HCT116 (cell line): ENCODE measurements at regions not wholly inside any gene's neighbourhood (a gene's known extent, or its start where the extent isn't known, plus 50 kb on each side); places are given as distances from the start of the nearest gene placed in this dataset.
"Not testable (repeated sequence)": the region's sequence is repeated elsewhere in the genome, so short reads cannot be mapped to it uniquely, and the experiment has no call there.

Experiments
- CEBPB ChIP-seq: IDR thresholded peaks from 2 replicates; pipeline ENCODE4 v1.6.1; 2012; ENCODE audit warnings: low read depth
- CTCF ChIP-seq, 3 experiments: fragments of 200-600 bp in 1 of 3; sonication (generic) in 1 of 3; IDR thresholded peaks in 2 of 3; conservative IDR thresholded peaks in 1 of 3; 2 replicates each; pipeline ENCODE4 v1.5.1; 2012 to 2017; ENCODE audit warnings: low read depth in 2 of 3, low read length in 2 of 3, antibody characterized with exemption in 1 of 3, borderline replicate concordance in 1 of 3, control low read depth in 1 of 3, mild to moderate bottlenecking in 1 of 3, mixed read lengths in 1 of 3, mixed run types in 1 of 3, moderate library complexity in 1 of 3; ENCODE audit not compliant: insufficient read depth in 1 of 3
- EZH2 ChIP-seq: fragments of 200-600 bp; sonication (generic); IDR thresholded peaks from 2 replicates; pipeline ENCODE4 v1.6.1; 2017; ENCODE audit warnings: antibody characterized with exemption, mixed run types
- EZH2phosphoT487 ChIP-seq: fragments of 200-600 bp; IDR thresholded peaks from 2 replicates; pipeline ENCODE4 v1.6.1; 2018; ENCODE audit warnings: antibody characterized with exemption, borderline replicate concordance
- JUND ChIP-seq: IDR thresholded peaks from 2 replicates; pipeline ENCODE4 v1.6.1; 2012
- MAX ChIP-seq: IDR thresholded peaks from 2 replicates; pipeline ENCODE4 v1.6.1; 2012
- POLR2A ChIP-seq: IDR thresholded peaks from 2 replicates; pipeline ENCODE4 v1.7.0; 2011; ENCODE audit warnings: borderline replicate concordance; ENCODE audit not compliant: insufficient read depth, insufficient read length; ENCODE audit errors: extremely low read depth
- RAD21 ChIP-seq: IDR thresholded peaks from 2 replicates; pipeline ENCODE4 v1.6.1; 2012; ENCODE audit warnings: low read depth, mild to moderate bottlenecking
- REST ChIP-seq: IDR thresholded peaks from 2 replicates; pipeline ENCODE4 v1.6.1; 2012; ENCODE audit warnings: low read depth
- SRF ChIP-seq: IDR thresholded peaks from 2 replicates; pipeline ENCODE4 v1.6.1; 2012; ENCODE audit warnings: low read depth
- TCF7L2 ChIP-seq: IDR thresholded peaks from 2 replicates; pipeline ENCODE4 v1.7.0; 2011; ENCODE audit warnings: borderline replicate concordance, inconsistent platforms; ENCODE audit not compliant: insufficient read depth, insufficient read length; ENCODE audit errors: extremely low read depth
- YY1 ChIP-seq: IDR thresholded peaks from 2 replicates; pipeline ENCODE4 v1.6.1; 2011; ENCODE audit warnings: low read length, low read depth, moderate library complexity, mild to moderate bottlenecking; ENCODE audit not compliant: insufficient replicate concordance; ENCODE audit errors: extremely low read depth
- ZNF274 ChIP-seq: fragments of 200-500 bp; sonication (Bioruptor generic); IDR thresholded peaks from 2 replicates; pipeline ENCODE4 v1.6.1; 2014; ENCODE audit warnings: mild to moderate bottlenecking, low read depth, low read length, inconsistent platforms

GRCh38 chr1:146287881-146288280 is 59.1 kb upstream of the NOTCH2NLA start:
- TF ChIP-seq POLR2A; CTCF (IDR thresholded peaks at IDR 0.05 in 2 of 3, conservative IDR thresholded peaks at IDR 0.05 in 1 of 3; ENCODE audit: borderline replicate concordance in 1 of 3, insufficient read depth in 1 of 3, low read depth in 2 of 3, low read length in 2 of 3); RAD21; EZH2phosphoT487; EZH2; JUND; TCF7L2; SRF; MAX; YY1; REST; ZNF274; CEBPB: not testable (repeated sequence)
